ENCODE measurements at regions not wholly inside any gene's neighbourhood (a gene's known extent, or its start where the extent isn't known, plus 50 kb on each side); places are given as distances from the start of the nearest gene placed in this dataset.

- TF ChIP-seq CTCF (IDR thresholded peaks at IDR 0.05 in 2 of 3, conservative IDR thresholded peaks at IDR 0.05 in 1 of 3; ENCODE audit: control insufficient read depth in 2 of 3, extremely low read depth in 1 of 3, insufficient read depth in 1 of 3, low read depth in 3 of 3, low read length in 3 of 3) = no peak
- no peak for TF ChIP-seq REST (IDR thresholded peaks at IDR 0.05; ENCODE audit: low read depth, low read length)
Observed at GRCh38 chr21:15255763-15256162, 191.0 kb upstream of the NRIP1 start.
